ENCODE measurements at regions not wholly inside any gene's neighbourhood (a gene's known extent, or its start where the extent isn't known, plus 50 kb on each side); places are given as distances from the start of the nearest gene placed in this dataset.

- H3K36me3 Mint-ChIP-seq (ENCODE audit: insufficient read depth) = no peaks in the 10 kb centered on the region
- no peaks in the 10 kb centered on the region for H3K4me1 Mint-ChIP-seq
- H3K27me3 Mint-ChIP-seq = no peaks in the 10 kb centered on the region
- ATAC-seq (replicated peaks; ENCODE audit: extremely low read depth, poor library complexity, severe bottlenecking) (no peak), DNase-seq (ENCODE audit: low spot score in 2 of 2) (no peak)
- H3K4me3 Mint-ChIP-seq = no peak overlapping the region
- no peak overlapping the region for H3K27ac Mint-ChIP-seq (ENCODE audit: low read depth)
- H3K9me3 Mint-ChIP-seq = no peaks in the 10 kb centered on the region
Observed at GRCh38 chr7:69173341-69173740, 424.9 kb upstream of the AUTS2 start.

DNA sequence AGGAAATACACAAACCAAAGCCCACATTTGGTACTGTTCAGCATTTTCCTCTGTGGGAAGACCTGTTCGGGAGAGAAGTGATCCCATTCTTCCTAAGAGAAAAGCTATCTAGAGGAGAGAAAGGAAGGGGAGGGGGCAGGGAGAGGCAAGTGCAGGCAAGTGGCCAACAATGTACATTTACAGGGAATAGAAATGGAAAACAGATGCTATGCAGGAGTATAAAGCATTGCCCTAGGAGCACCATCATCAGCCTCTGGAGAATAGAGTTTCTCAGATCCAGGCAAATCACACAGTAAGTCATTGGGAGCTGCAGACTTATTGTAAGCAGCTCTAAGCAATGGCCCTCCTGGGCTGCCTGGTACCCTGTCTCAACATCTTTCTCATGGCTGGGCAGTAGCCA, 424.4 kb upstream of the AUTS2 start:
- no peaks in the 10 kb centered on the region for H3K4me1 Mint-ChIP-seq
- no peaks in the 10 kb centered on the region for H3K27me3 Mint-ChIP-seq
- H3K36me3 Mint-ChIP-seq (ENCODE audit: insufficient read depth) = no peaks in the 10 kb centered on the region
- DNase-seq (ENCODE audit: low spot score in 2 of 2) (no peak), ATAC-seq (replicated peaks; ENCODE audit: extremely low read depth, poor library complexity, severe bottlenecking) (no peak)
- no peak overlapping the region for H3K4me3 Mint-ChIP-seq
- H3K27ac Mint-ChIP-seq (ENCODE audit: low read depth) = no peak overlapping the region
- no peaks in the 10 kb centered on the region for H3K9me3 Mint-ChIP-seq

GRCh38 chr7:69176841-69177240, 421.4 kb upstream of the AUTS2 start:
- no peaks in the 10 kb centered on the region for H3K27me3 Mint-ChIP-seq
- H3K27ac Mint-ChIP-seq (ENCODE audit: low read depth) = no peak overlapping the region
- ATAC-seq (replicated peaks; ENCODE audit: extremely low read depth, poor library complexity, severe bottlenecking) (no peak), DNase-seq (ENCODE audit: low spot score in 2 of 2) (no peak)
- H3K9me3 Mint-ChIP-seq = no peaks in the 10 kb centered on the region
- no peak overlapping the region for H3K4me3 Mint-ChIP-seq
- peaks cover 2% of the 10 kb centered on the region for H3K36me3 Mint-ChIP-seq (ENCODE audit: insufficient read depth)
- no peaks in the 10 kb centered on the region for H3K4me1 Mint-ChIP-seq

DNA sequence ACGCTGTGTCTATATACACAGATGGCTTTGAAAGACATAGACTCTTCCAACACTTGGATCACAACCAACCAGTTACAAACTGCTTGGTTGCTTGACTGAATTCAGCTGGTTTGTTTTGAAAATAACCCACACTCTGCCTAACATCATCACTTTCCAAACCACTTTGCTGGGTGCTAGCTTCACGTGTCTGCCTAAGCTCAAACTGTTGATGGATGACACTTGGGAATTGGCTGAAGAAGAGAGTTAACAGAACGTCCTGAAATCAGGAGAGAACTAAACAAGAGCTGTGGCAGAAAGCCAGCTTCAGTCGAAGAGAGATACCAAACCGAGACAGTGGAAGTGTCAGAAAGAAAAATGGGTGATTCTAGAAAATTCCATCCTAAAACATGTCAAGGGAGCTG, 420.8 kb upstream of the AUTS2 start:
- no peak for DNase-seq (ENCODE audit: low spot score in 2 of 2)
- no peaks in the 10 kb centered on the region for H3K27me3 Mint-ChIP-seq
- H3K4me3 Mint-ChIP-seq = no peak overlapping the region
- H3K27ac Mint-ChIP-seq (ENCODE audit: low read depth) = no peak overlapping the region
- ATAC-seq (replicated peaks; ENCODE audit: extremely low read depth, poor library complexity, severe bottlenecking) = no peak
- peaks cover 2% of the 10 kb centered on the region for H3K36me3 Mint-ChIP-seq (ENCODE audit: insufficient read depth)
- no peaks in the 10 kb centered on the region for H3K9me3 Mint-ChIP-seq
- peaks cover 2% of the 10 kb centered on the region for H3K4me1 Mint-ChIP-seq

DNA sequence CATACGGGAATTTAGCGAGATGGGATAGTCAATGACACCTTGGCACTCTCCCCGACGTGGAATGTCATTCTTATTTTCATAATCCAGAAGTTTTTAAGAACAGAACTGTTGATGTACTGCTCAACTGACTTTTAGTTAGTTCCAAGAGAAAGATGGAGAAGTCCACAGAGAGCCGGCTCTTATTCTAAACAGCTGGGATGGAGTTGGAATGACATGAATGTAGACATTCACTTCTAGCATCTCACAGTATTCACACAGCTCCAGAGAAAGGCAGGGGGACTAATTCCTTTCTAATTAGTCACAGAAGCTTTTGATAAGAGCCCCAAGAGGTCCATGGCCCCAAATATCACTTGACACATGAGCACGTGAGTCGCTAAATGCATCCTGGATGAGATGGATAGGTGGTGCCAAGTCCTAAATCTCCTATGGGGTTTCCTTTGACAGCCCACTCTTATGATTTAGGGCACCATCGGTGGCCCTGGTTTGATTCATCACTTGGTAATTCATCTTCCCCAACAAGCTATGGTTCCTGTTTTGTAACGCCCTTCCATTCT, 420.3 kb upstream of the AUTS2 start:
- no peak overlapping the region for H3K4me3 Mint-ChIP-seq
- no peak for DNase-seq (ENCODE audit: low spot score in 2 of 2)
- no peaks in the 10 kb centered on the region for H3K27me3 Mint-ChIP-seq
- no peak overlapping the region for H3K27ac Mint-ChIP-seq (ENCODE audit: low read depth)
- H3K4me1 Mint-ChIP-seq = peaks cover 6% of the 10 kb centered on the region
- no peak for ATAC-seq (replicated peaks; ENCODE audit: extremely low read depth, poor library complexity, severe bottlenecking)
- H3K36me3 Mint-ChIP-seq (ENCODE audit: insufficient read depth) = peaks cover 2% of the 10 kb centered on the region
- H3K9me3 Mint-ChIP-seq = no peaks in the 10 kb centered on the region

GRCh38 chr7:69180662-69181061, 417.6 kb upstream of the AUTS2 start:
- DNase-seq (ENCODE audit: low spot score in 2 of 2) = no peak
- Mint-ChIP-seq H3K9me3 (no peaks in the 10 kb centered on the region), H3K27ac (ENCODE audit: low read depth) (no peak overlapping the region), H3K4me1 (peaks cover 6% of the 10 kb centered on the region), H3K27me3 (no peaks in the 10 kb centered on the region), H3K36me3 (ENCODE audit: insufficient read depth) (peaks cover 2% of the 10 kb centered on the region), H3K4me3 (no peak overlapping the region)
- no peak for ATAC-seq (replicated peaks; ENCODE audit: extremely low read depth, poor library complexity, severe bottlenecking)

- H3K4me3 Mint-ChIP-seq = no peak overlapping the region
- H3K4me1 Mint-ChIP-seq = peaks cover 6% of the 10 kb centered on the region
- H3K27me3 Mint-ChIP-seq = no peaks in the 10 kb centered on the region
- no peak for DNase-seq (ENCODE audit: low spot score in 2 of 2)
- no peak for ATAC-seq (replicated peaks; ENCODE audit: extremely low read depth, poor library complexity, severe bottlenecking)
- H3K36me3 Mint-ChIP-seq (ENCODE audit: insufficient read depth) = peaks cover 2% of the 10 kb centered on the region
- H3K9me3 Mint-ChIP-seq = no peaks in the 10 kb centered on the region
- H3K27ac Mint-ChIP-seq (ENCODE audit: low read depth) = no peak overlapping the region
Observed at GRCh38 chr7:69182596-69183467, 415.4 kb upstream of the AUTS2 start.

DNA sequence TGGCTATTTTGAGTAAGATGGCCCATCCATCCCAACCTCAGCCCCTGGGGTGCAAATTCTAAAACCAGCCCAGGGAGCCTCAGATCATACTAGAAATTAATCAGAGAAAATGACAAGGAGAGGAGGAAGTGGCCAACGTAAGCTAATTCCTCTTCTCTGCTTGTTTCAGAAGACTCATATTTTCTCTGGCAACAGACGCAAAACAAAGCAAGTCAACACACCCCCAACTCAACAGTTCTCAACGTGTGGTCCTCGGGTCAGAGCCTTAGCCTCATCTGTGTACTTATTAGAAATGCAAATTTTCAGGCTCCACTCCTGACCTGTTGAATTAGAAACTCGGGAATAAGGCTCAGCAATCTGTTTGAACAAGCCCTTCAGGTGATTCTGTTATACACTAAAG, 413.9 kb upstream of the AUTS2 start:
- Mint-ChIP-seq H3K27ac (ENCODE audit: low read depth) (no peak overlapping the region), H3K27me3 (no peaks in the 10 kb centered on the region)
- ATAC-seq (replicated peaks; ENCODE audit: extremely low read depth, poor library complexity, severe bottlenecking) = no peak

DNA sequence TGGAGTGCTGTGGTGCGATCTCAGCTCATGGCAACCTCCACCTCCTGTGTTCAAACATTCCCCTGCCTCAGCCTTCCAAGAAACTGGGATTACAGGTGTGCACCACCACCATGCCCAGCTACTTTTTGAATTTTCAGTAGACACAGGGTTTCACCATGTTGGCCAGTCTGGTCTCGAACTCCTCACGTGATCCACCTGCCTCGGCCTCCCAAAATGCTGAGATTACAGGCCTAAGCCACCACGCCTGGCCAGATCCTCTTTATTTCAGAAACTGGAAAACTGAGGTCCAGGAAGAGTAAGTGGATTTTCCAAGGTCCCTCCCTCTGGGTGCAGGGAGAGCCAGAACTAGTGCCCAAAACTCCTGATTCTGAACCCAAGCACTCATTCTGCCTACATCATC, 413.1 kb upstream of the AUTS2 start:
- H3K27me3 Mint-ChIP-seq = no peaks in the 10 kb centered on the region
- H3K36me3 Mint-ChIP-seq (ENCODE audit: insufficient read depth) = no peaks in the 10 kb centered on the region
- H3K9me3 Mint-ChIP-seq = no peaks in the 10 kb centered on the region
- H3K4me3 Mint-ChIP-seq = no peak overlapping the region
- peaks cover 6% of the 10 kb centered on the region for H3K4me1 Mint-ChIP-seq
- DNase-seq (ENCODE audit: low spot score in 2 of 2) (no peak), ATAC-seq (replicated peaks; ENCODE audit: extremely low read depth, poor library complexity, severe bottlenecking) (no peak)
- H3K27ac Mint-ChIP-seq (ENCODE audit: low read depth) = no peak overlapping the region

More for the DNA sequence above, 413.9 kb upstream of the AUTS2 start:
- no peaks in the 10 kb centered on the region for H3K9me3 Mint-ChIP-seq
- peaks cover 6% of the 10 kb centered on the region for H3K4me1 Mint-ChIP-seq
- H3K36me3 Mint-ChIP-seq (ENCODE audit: insufficient read depth) = peaks cover 2% of the 10 kb centered on the region
- H3K4me3 Mint-ChIP-seq = peak overlapping the region; percentile 14
- DNase-seq (ENCODE audit: low spot score in 2 of 2) = no peak

- Mint-ChIP-seq H3K4me3 (no peak overlapping the region), H3K27me3 (no peaks in the 10 kb centered on the region)
- no peak for ATAC-seq (replicated peaks; ENCODE audit: extremely low read depth, poor library complexity, severe bottlenecking)
Observed at GRCh38 chr7:69186974-69187373, 411.3 kb upstream of the AUTS2 start.

GRCh38 chr7:69187824-69188333, 410.4 kb upstream of the AUTS2 start:
- Mint-ChIP-seq H3K4me3 (no peak overlapping the region), H3K36me3 (ENCODE audit: insufficient read depth) (no peaks in the 10 kb centered on the region), H3K4me1 (no peaks in the 10 kb centered on the region), H3K27ac (ENCODE audit: low read depth) (no peak overlapping the region), H3K9me3 (peaks cover 7% of the 10 kb centered on the region), H3K27me3 (no peaks in the 10 kb centered on the region)
- DNase-seq (ENCODE audit: low spot score in 2 of 2) (no peak), ATAC-seq (replicated peaks; ENCODE audit: extremely low read depth, poor library complexity, severe bottlenecking) (no peak)

More at GRCh38 chr7:69186974-69187373, 411.3 kb upstream of the AUTS2 start:
- Mint-ChIP-seq H3K27ac (ENCODE audit: low read depth) (no peak overlapping the region), H3K9me3 (peaks cover 4% of the 10 kb centered on the region), H3K36me3 (ENCODE audit: insufficient read depth) (no peaks in the 10 kb centered on the region), H3K4me1 (peaks cover 6% of the 10 kb centered on the region)
- no peak for DNase-seq (ENCODE audit: low spot score in 2 of 2)

DNA sequence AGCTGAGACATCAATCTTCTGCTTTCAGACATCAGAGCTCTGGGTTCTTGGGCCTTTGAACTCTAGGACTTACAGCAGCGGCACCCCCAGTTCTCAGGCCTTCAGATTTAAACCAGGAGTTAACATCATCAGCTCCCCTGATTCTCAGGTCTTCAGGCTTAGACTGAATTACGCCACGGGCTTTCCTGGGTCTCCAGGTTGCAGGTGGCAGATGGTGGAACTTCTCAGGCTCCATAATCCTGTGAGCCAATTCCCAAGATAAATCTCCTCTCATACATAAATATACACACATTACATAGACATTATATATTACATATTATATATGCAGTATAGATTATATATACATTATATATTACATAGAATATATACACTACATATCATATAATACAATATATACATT, 408.9 kb upstream of the AUTS2 start:
- Mint-ChIP-seq H3K36me3 (ENCODE audit: insufficient read depth) (no peaks in the 10 kb centered on the region), H3K4me3 (no peak overlapping the region), H3K27me3 (no peaks in the 10 kb centered on the region), H3K9me3 (peaks cover 18% of the 10 kb centered on the region), H3K4me1 (no peaks in the 10 kb centered on the region), H3K27ac (ENCODE audit: low read depth) (no peak overlapping the region)
- ATAC-seq (replicated peaks; ENCODE audit: extremely low read depth, poor library complexity, severe bottlenecking) (no peak), DNase-seq (ENCODE audit: low spot score in 2 of 2) (no peak)

GRCh38 chr7:69190025-69190424, 408.2 kb upstream of the AUTS2 start:
- no peaks in the 10 kb centered on the region for H3K4me1 Mint-ChIP-seq
- H3K36me3 Mint-ChIP-seq (ENCODE audit: insufficient read depth) = no peaks in the 10 kb centered on the region
- DNase-seq (ENCODE audit: low spot score in 2 of 2) (no peak), ATAC-seq (replicated peaks; ENCODE audit: extremely low read depth, poor library complexity, severe bottlenecking) (no peak)
- no peak overlapping the region for H3K4me3 Mint-ChIP-seq
- peaks cover 20% of the 10 kb centered on the region for H3K9me3 Mint-ChIP-seq
- H3K27ac Mint-ChIP-seq (ENCODE audit: low read depth) = no peak overlapping the region
- H3K27me3 Mint-ChIP-seq = no peaks in the 10 kb centered on the region

All from central memory CD8-positive, alpha-beta T cell (primary cell).